HL-60 (cell line): ENCODE measurements at regions not wholly inside any gene's neighbourhood (a gene's known extent, or its start where the extent isn't known, plus 50 kb on each side); places are given as distances from the start of the nearest gene placed in this dataset.

Experiments used
- CTCF ChIP-seq: IDR thresholded peaks from one replicate; pipeline ENCODE4 v1.5.1; 2011; ENCODE audit warnings: low read length, control low read depth, inconsistent platforms; ENCODE audit not compliant: insufficient read depth
- POLR2AphosphoS5 ChIP-seq: IDR thresholded peaks from 2 replicates; pipeline ENCODE4 v1.6.1; 2012; ENCODE audit warnings: low read depth
- TF ChIP-seq, protein P1 (sequence below): IDR thresholded peaks from 2 replicates; pipeline ENCODE4 v1.6.1; 2012; ENCODE audit warnings: low read depth; ENCODE audit not compliant: insufficient replicate concordance

DNA sequence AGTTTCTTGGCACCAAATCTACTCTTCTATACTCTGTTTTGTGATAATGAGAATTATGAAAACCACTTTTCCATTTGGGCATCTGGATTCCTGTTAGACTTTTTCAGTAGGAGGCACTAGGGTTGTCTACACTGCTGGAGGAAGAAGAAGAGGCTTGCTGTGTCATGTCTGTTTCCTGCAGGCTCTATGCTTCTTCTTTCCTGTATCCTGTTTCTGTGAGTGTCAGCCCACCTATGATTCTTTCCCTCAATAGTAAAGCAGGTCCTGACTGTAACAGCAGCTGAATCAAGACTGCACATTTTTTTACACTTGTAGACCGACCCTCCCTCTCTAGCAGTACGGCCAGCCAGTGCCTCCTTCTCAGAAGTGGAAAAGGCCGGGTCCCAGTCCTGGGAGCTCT lies 603.9 kb downstream of the HDGFL1 start:
- TF ChIP-seq CTCF, result no peak
- TF ChIP-seq, protein P1, sequence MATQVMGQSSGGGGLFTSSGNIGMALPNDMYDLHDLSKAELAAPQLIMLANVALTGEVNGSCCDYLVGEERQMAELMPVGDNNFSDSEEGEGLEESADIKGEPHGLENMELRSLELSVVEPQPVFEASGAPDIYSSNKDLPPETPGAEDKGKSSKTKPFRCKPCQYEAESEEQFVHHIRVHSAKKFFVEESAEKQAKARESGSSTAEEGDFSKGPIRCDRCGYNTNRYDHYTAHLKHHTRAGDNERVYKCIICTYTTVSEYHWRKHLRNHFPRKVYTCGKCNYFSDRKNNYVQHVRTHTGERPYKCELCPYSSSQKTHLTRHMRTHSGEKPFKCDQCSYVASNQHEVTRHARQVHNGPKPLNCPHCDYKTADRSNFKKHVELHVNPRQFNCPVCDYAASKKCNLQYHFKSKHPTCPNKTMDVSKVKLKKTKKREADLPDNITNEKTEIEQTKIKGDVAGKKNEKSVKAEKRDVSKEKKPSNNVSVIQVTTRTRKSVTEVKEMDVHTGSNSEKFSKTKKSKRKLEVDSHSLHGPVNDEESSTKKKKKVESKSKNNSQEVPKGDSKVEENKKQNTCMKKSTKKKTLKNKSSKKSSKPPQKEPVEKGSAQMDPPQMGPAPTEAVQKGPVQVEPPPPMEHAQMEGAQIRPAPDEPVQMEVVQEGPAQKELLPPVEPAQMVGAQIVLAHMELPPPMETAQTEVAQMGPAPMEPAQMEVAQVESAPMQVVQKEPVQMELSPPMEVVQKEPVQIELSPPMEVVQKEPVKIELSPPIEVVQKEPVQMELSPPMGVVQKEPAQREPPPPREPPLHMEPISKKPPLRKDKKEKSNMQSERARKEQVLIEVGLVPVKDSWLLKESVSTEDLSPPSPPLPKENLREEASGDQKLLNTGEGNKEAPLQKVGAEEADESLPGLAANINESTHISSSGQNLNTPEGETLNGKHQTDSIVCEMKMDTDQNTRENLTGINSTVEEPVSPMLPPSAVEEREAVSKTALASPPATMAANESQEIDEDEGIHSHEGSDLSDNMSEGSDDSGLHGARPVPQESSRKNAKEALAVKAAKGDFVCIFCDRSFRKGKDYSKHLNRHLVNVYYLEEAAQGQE, result no peak
- TF ChIP-seq POLR2AphosphoS5, result no peak
